ENCODE measurements at regions not wholly inside any gene's neighbourhood (a gene's known extent, or its start where the extent isn't known, plus 50 kb on each side); places are given as distances from the start of the nearest gene placed in this dataset.

- TF ChIP-seq CTCF (IDR thresholded peaks at IDR 0.05), result no peak
- TF ChIP-seq POLR2A (IDR thresholded peaks at IDR 0.05), result no peak
Measured at GRCh38 chr9:135355521-135356011, 124.0 kb upstream of the PPP1R26 start.

Data from right lobe of liver (tissue), 4 donors.